SK-N-SH (cell line): ENCODE measurements at regions not wholly inside any gene's neighbourhood (a gene's known extent, or its start where the extent isn't known, plus 50 kb on each side); places are given as distances from the start of the nearest gene placed in this dataset.

ENCODE experiments used
- CTCF ChIP-seq: fragments of 200-600 bp; sonication (generic); IDR thresholded peaks from 2 replicates; pipeline ENCODE4 v1.6.1; 2017; ENCODE audit warnings: antibody characterized with exemption, mild to moderate bottlenecking, moderate library complexity
- EZH2phosphoT487 ChIP-seq: fragments of 200-600 bp; sonication (generic); IDR thresholded peaks from 2 replicates; pipeline ENCODE4 v1.6.1; 2017; ENCODE audit warnings: low read depth, mixed run types, mild to moderate bottlenecking, antibody characterized with exemption, moderate library complexity, borderline replicate concordance

- no peak for TF ChIP-seq CTCF
- no peak for TF ChIP-seq EZH2phosphoT487
These were observed 89.3 kb upstream of the ATL2 start for GRCh38 chr2:38466409-38466808.
